ENCODE measurements at regions not wholly inside any gene's neighbourhood (a gene's known extent, or its start where the extent isn't known, plus 50 kb on each side); places are given as distances from the start of the nearest gene placed in this dataset.

DNA sequence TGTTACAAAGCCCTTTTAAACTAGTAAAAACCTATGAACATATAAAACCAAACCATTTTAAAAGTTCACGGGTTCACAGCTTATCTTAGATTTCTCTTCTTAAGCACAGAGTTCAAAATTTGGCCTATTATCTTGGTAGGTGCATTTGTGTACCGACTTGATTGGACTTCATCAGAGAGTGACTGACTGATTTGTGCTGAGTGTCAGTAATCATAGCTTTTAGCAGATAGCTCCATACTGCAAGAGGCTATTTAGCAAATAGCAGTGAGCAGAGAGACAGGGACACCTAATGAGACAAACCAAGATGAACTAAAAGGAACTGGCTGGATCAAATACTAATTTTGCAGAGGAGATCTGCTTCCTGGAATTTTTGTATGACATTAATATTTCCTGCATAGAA, 274.5 kb downstream of the PRR16 start:
- 86% methylated on average over 2 of the region's 2 CpGs for WGBS (ENCODE audit: low lambda C conversion rate)
- Histone ChIP-seq H3K9me3 (no peaks in the 10 kb centered on the region; the same call in 1 of the 2 replicates), H3K4me1 (ENCODE audit: control insufficient read depth in 1 of 2, insufficient read depth in 2 of 2, low read depth in 1 of 2, low read length in 1 of 2) (no peaks in the 10 kb centered on the region; a peak in 1 of 4 replicates), H3K4me3 (ENCODE audit: low read depth in 2 of 2, low read length in 1 of 2) (no peak overlapping the region), H3K9me2 (no peaks in the 10 kb centered on the region; the same call in 1 of the 2 replicates), H3K27ac (ENCODE audit: low read depth in 2 of 2, low read length in 1 of 2) (no peak overlapping the region), H3F3A (replicated peaks; ENCODE audit: insufficient read depth) (no peaks in the 10 kb centered on the region), H3K9ac (no peak overlapping the region), H3K27me3 (ENCODE audit: insufficient read depth) (no peaks in the 10 kb centered on the region), H3K36me3 (replicated peaks in 1 of 2; ENCODE audit: control insufficient read depth in 1 of 2, insufficient read depth in 2 of 2, low read length in 1 of 2) (no peaks in the 10 kb centered on the region), H3K4me2 (no peak overlapping the region), H3K79me2 (ENCODE audit: insufficient read depth) (no peaks in the 10 kb centered on the region), H4K20me1 (ENCODE audit: insufficient read depth) (no peaks in the 10 kb centered on the region), H2AFZ (ENCODE audit: low read depth) (no peak overlapping the region)
- DNase-seq: no peak
- CTCF ChIA-PET: no interaction called here
- TF ChIP-seq RXRA (IDR thresholded peaks at IDR 0.05; ENCODE audit: borderline replicate concordance, low read depth): no peak
- TF ChIP-seq MEF2A (IDR thresholded peaks at IDR 0.05; ENCODE audit: borderline replicate concordance, low read depth): no peak
- TF ChIP-seq TCF12 (IDR thresholded peaks at IDR 0.05): no peak
- no peak for TF ChIP-seq GABPA (IDR thresholded peaks at IDR 0.05; ENCODE audit: low read depth)
- POLR2A ChIA-PET: no interaction called here

DNA sequence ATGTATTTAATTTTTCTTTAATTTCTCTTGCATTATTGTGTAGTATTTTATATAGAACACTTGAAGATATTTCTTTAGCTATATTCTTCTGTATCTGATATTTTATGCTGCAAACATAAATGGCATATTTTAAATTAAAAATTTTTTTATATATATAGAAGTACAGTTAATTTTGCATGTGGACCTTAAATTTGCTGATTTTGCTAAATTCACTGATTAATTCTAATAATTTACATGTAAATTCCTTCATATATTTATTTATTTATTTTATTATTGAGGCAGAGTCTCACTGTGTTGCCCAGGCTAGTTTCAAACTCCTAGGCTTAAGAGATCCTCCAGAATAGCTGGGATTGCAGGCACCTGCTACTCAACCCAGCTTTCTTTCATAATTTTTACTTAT, 276.9 kb downstream of the PRR16 start:
- Histone ChIP-seq H3K9ac (no peak overlapping the region), H2AFZ (ENCODE audit: low read depth) (no peak overlapping the region), H3K36me3 (replicated peaks in 1 of 2; ENCODE audit: control insufficient read depth in 1 of 2, insufficient read depth in 2 of 2, low read length in 1 of 2) (no peaks in the 10 kb centered on the region), H3K27me3 (ENCODE audit: insufficient read depth) (no peaks in the 10 kb centered on the region), H4K20me1 (ENCODE audit: insufficient read depth) (no peaks in the 10 kb centered on the region), H3K4me1 (ENCODE audit: control insufficient read depth in 1 of 2, insufficient read depth in 2 of 2, low read depth in 1 of 2, low read length in 1 of 2) (no peaks in the 10 kb centered on the region), H3F3A (replicated peaks; ENCODE audit: insufficient read depth) (no peaks in the 10 kb centered on the region), H3K27ac (ENCODE audit: low read depth in 2 of 2, low read length in 1 of 2) (no peak overlapping the region), H3K9me3 (no peaks in the 10 kb centered on the region; the same call in 1 of the 2 replicates), H3K9me2 (no peaks in the 10 kb centered on the region; the same call in 1 of the 2 replicates), H3K79me2 (ENCODE audit: insufficient read depth) (no peaks in the 10 kb centered on the region), H3K4me3 (ENCODE audit: low read depth in 2 of 2, low read length in 1 of 2) (no peak overlapping the region), H3K4me2 (no peak overlapping the region)
- POLR2A ChIA-PET: no interaction called here
- TF ChIP-seq TCF12 (IDR thresholded peaks at IDR 0.05) (no peak), MXI1 (IDR thresholded peaks at IDR 0.05; ENCODE audit: low read depth, low read length) (no peak), RFX5 (IDR thresholded peaks at IDR 0.05; ENCODE audit: low read length) (no peak), TAF1 (IDR thresholded peaks at IDR 0.05; ENCODE audit: borderline replicate concordance, low read depth, low read length) (no peak), FOSL2 (IDR thresholded peaks at IDR 0.05; ENCODE audit: borderline replicate concordance, low read depth) (no peak), SIN3A (IDR thresholded peaks at IDR 0.05; ENCODE audit: borderline replicate concordance, low read depth, low read length) (no peak), EZH2phosphoT487 (IDR thresholded peaks at IDR 0.05; ENCODE audit: borderline replicate concordance, low read depth) (no peak), CHD2 (IDR thresholded peaks at IDR 0.05; ENCODE audit: low read length, partially characterized antibody) (no peak)
- TF ChIP-seq, protein P1, sequence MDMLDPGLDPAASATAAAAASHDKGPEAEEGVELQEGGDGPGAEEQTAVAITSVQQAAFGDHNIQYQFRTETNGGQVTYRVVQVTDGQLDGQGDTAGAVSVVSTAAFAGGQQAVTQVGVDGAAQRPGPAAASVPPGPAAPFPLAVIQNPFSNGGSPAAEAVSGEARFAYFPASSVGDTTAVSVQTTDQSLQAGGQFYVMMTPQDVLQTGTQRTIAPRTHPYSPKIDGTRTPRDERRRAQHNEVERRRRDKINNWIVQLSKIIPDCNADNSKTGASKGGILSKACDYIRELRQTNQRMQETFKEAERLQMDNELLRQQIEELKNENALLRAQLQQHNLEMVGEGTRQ (IDR thresholded peaks at IDR 0.05; ENCODE audit: borderline replicate concordance, low read depth, low read length): no peak
- TF ChIP-seq, protein P2, sequence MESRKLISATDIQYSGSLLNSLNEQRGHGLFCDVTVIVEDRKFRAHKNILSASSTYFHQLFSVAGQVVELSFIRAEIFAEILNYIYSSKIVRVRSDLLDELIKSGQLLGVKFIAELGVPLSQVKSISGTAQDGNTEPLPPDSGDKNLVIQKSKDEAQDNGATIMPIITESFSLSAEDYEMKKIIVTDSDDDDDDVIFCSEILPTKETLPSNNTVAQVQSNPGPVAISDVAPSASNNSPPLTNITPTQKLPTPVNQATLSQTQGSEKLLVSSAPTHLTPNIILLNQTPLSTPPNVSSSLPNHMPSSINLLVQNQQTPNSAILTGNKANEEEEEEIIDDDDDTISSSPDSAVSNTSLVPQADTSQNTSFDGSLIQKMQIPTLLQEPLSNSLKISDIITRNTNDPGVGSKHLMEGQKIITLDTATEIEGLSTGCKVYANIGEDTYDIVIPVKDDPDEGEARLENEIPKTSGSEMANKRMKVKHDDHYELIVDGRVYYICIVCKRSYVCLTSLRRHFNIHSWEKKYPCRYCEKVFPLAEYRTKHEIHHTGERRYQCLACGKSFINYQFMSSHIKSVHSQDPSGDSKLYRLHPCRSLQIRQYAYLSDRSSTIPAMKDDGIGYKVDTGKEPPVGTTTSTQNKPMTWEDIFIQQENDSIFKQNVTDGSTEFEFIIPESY (IDR thresholded peaks at IDR 0.05; ENCODE audit: borderline replicate concordance, low read depth): no peak
- no peak for DNase-seq
- CTCF ChIA-PET: interaction anchor here (1.1 to 1.2 kb wide), 2 partner anchors 9 to 11 kb away, joined by 3 read pairs; no protein-coding TSS in a partner anchor

Data from SK-N-SH (cell line).